PC-3 (cell line): ENCODE measurements at regions not wholly inside any gene's neighbourhood (a gene's known extent, or its start where the extent isn't known, plus 50 kb on each side); places are given as distances from the start of the nearest gene placed in this dataset.

Experiments
- ATAC-seq: fragments of 200-7000 bp; cut with Tn5 transposase; 2 replicates; pipeline ENCODE4 v1.9.1; 2020; ENCODE audit warnings: mild to moderate bottlenecking, moderate library complexity
- BruUV-seq: library from RNA; stranded (reverse); fragments of 400-500 nt; replicated peaks from 2 replicates; lab custom pipeline; 2021; lab: Mats Ljungman, UMichigan
- CTCF ChIA-PET: fragments of 300-600 bp; sonication (Branson Sonifier 250); formaldehyde crosslinking; loops from one replicate; lab custom pipeline; 2022; ENCODE audit warnings: antibody characterized with exemption; lab: Charles Lee
- POLR2A ChIA-PET: fragments of 300-600 bp; sonication (Branson Sonifier 250); formaldehyde crosslinking; loops from one replicate; lab custom pipeline; 2022; ENCODE audit warnings: antibody characterized with exemption; ENCODE audit not compliant: unreplicated experiment; lab: Charles Lee
- DNase-seq: peaks from one replicate; pipeline ENCODE4 v3.0.0-alpha.2; 2015
- H2AFZ ChIP-seq: fragments of 300-600 bp; sonication (generic); 2 replicates; pipeline ENCODE4 v1.6.0; 2016; ENCODE audit warnings: antibody characterized with exemption, low read length
- H3F3A ChIP-seq: fragments of 300-600 bp; sonication (generic); one replicate; pipeline ENCODE4 v1.6.0; 2017; ENCODE audit warnings: antibody characterized with exemption, low read length, control low read depth, mild to moderate bottlenecking; ENCODE audit not compliant: unreplicated experiment
- H3K27ac ChIP-seq: fragments of 300-600 bp; sonication (generic); 2 replicates; pipeline ENCODE4 v1.5.1; 2016; ENCODE audit warnings: mild to moderate bottlenecking, low read length
- H3K27me3 ChIP-seq: fragments of 300-600 bp; sonication (generic); 2 replicates; pipeline ENCODE4 v1.6.1; 2016; ENCODE audit warnings: low read length, mixed read lengths
- H3K36me3 ChIP-seq: fragments of 300-600 bp; sonication (generic); 2 replicates; pipeline ENCODE4 v1.6.1; 2016; ENCODE audit warnings: low read depth, mixed run types, low read length, mixed read lengths
- H3K4me1 ChIP-seq: fragments of 300-600 bp; sonication (generic); 2 replicates; pipeline ENCODE4 v1.5.1; 2016; ENCODE audit warnings: low read length; ENCODE audit not compliant: insufficient read depth
- H3K4me2 ChIP-seq: fragments of 300-600 bp; sonication (generic); 2 replicates; pipeline ENCODE4 v1.6.0; 2016; ENCODE audit warnings: low read length
- H3K4me3 ChIP-seq: fragments of 300-600 bp; sonication (generic); 2 replicates; pipeline ENCODE4 v1.5.1; 2016; ENCODE audit warnings: mild to moderate bottlenecking, low read length, mixed read lengths
- H3K79me2 ChIP-seq: fragments of 300-600 bp; sonication (generic); 2 replicates; pipeline ENCODE4 v1.6.1; 2017; ENCODE audit warnings: low read length, mixed read lengths
- H3K9ac ChIP-seq: fragments of 300-600 bp; sonication (generic); 2 replicates; pipeline ENCODE4 v1.6.0; 2016; ENCODE audit warnings: mild to moderate bottlenecking, low read length
- H3K9me2 ChIP-seq: fragments of 300-600 bp; sonication (generic); replicated peaks from 2 replicates; pipeline ENCODE4 v1.6.1; 2016; ENCODE audit warnings: mixed run types, low read length, mixed read lengths
- H3K9me3 ChIP-seq: fragments of 300-600 bp; sonication (generic); 2 replicates; pipeline ENCODE4 v1.6.1; 2016; ENCODE audit warnings: low read length, mixed read lengths
- H4K20me1 ChIP-seq: fragments of 300-600 bp; sonication (generic); 2 replicates; pipeline ENCODE4 v1.6.1; 2016; ENCODE audit warnings: low read length, mixed read lengths
- EZH2 ChIP-seq: fragments of 300-600 bp; sonication (generic); IDR thresholded peaks from one replicate; pipeline ENCODE4 v1.6.1; 2017; ENCODE audit warnings: antibody characterized with exemption, mild to moderate bottlenecking, low read length; ENCODE audit not compliant: unreplicated experiment
- EZH2phosphoT487 ChIP-seq: fragments of 300-600 bp; sonication (generic); IDR thresholded peaks from 2 replicates; pipeline ENCODE4 v1.6.1; 2018; ENCODE audit warnings: mild to moderate bottlenecking, antibody characterized with exemption, low read length, borderline replicate concordance
- intact Hi-C: fragments of 100-400 bp; cut with micrococcal nuclease; formaldehyde crosslinking; loops from 2 replicates; pipeline ENCODE4 v1.9.0; 2023
- TF ChIP-seq, protein P1 (sequence below): fragments of 300-600 bp; sonication (generic); conservative IDR thresholded peaks from 2 replicates; pipeline ENCODE4 v1.5.1; 2017; ENCODE audit warnings: antibody characterized with exemption, low read depth, mild to moderate bottlenecking, low read length

DNA sequence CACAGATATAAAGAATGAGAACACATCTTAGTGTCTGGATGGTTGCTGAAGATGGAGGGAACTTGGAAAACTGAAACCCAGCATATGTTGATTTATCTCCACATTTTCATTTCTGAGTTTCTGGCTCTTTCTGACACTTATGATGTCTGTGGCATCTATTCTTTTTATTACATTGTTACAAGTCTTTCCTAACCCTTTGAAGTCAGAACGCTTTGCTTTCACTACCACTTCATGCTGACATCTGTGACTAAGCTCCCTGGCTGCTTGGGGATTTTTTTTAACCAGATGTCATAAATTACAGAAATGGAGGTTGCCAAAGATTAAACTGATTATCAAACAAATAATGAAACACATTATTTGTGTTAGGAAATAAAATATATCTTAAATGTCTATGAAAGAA, 188.7 kb downstream of the KITLG start:
- Histone ChIP-seq H3F3A (no peaks in the 10 kb centered on the region), H2AFZ (no peak overlapping the region), H3K9me2 (no peaks in the 10 kb centered on the region), H3K27me3 (no peaks in the 10 kb centered on the region), H4K20me1 (no peaks in the 10 kb centered on the region), H3K36me3 (no peaks in the 10 kb centered on the region), H3K79me2 (no peaks in the 10 kb centered on the region), H3K27ac (no peak overlapping the region), H3K4me3 (no peak overlapping the region), H3K4me1 (0 out of 2 replicates have a peak, but pooled peaks cover 4% of the 10 kb centered on the region), H3K4me2 (no peak overlapping the region), H3K9me3 (no peaks in the 10 kb centered on the region), H3K9ac (no peak overlapping the region)
- peak; percentile 65 for ATAC-seq
- DNase-seq = peak; percentile 62
- TF ChIP-seq EZH2phosphoT487 (no peak), EZH2 (no peak)
- TF ChIP-seq, protein P1, sequence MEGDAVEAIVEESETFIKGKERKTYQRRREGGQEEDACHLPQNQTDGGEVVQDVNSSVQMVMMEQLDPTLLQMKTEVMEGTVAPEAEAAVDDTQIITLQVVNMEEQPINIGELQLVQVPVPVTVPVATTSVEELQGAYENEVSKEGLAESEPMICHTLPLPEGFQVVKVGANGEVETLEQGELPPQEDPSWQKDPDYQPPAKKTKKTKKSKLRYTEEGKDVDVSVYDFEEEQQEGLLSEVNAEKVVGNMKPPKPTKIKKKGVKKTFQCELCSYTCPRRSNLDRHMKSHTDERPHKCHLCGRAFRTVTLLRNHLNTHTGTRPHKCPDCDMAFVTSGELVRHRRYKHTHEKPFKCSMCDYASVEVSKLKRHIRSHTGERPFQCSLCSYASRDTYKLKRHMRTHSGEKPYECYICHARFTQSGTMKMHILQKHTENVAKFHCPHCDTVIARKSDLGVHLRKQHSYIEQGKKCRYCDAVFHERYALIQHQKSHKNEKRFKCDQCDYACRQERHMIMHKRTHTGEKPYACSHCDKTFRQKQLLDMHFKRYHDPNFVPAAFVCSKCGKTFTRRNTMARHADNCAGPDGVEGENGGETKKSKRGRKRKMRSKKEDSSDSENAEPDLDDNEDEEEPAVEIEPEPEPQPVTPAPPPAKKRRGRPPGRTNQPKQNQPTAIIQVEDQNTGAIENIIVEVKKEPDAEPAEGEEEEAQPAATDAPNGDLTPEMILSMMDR = no peak
- ChIA-PET CTCF (interaction anchor here (0.6 kb wide), 1 partner anchor 103 kb away, joined by 3 read pairs; no protein-coding TSS in a partner anchor), POLR2A (interaction anchor here (0.6 kb wide), 1 partner anchor 29 kb away, joined by 6 read pairs; no protein-coding TSS in a partner anchor)
- no TSS peak for BruUV-seq
- intact Hi-C loops = loop anchor here (5.0 to 10.0 kb wide), 2 partner anchors 207 to 239 kb away; no protein-coding TSS in a partner anchor

DNA sequence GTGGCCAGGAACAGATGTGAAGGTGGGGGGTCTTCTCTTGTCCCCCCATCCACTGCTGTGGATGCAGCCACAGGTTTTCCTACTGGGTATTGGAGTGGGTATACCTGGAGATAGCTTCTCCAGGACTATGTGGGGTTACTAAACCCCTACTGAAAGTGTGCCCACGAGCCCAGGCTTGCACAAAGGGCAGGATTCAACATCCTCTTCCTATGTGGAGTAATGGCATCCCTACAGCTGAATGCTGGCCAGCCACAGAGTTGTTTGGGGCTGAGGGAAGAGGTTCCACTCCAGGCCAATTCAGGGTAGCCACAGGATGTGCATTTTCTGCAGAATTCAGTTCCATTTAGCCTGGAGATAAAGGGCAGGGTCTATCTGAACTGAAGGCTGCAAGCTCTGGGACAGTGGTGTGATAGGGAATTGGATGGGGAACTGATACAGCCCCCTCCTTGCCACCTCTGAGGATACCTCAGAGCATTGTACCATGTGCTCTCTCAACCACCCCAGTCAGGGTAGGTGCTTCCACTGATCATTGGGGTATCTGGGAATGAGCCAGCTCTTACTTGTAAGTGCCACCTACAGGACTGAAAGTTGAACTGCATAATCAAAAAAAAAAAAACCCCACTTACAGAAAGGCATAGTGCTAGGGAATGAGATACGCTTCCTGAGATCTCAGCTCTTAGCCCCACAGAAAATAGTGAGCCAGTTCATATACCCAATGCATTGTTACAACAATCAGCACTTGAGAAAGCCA, 187.1 kb downstream of the KITLG start:
- no peak overlapping the region for H3K4me2 ChIP-seq
- H3K4me3 ChIP-seq = no peak overlapping the region
- ChIA-PET CTCF (interaction anchor here (0.6 to 0.7 kb wide), 5 partner anchors 18 to 645 kb away, joined by 3 to 9 read pairs (median 4); no protein-coding TSS in a partner anchor), POLR2A (no interaction called here)
- no peak overlapping the region for H3K27ac ChIP-seq
- H3K9ac ChIP-seq = no peak overlapping the region
- H3K9me2 ChIP-seq = no peaks in the 10 kb centered on the region
- peak; percentile 29; the same call in 1 of the 2 replicates for ATAC-seq
- no peaks in the 10 kb centered on the region for H4K20me1 ChIP-seq
- H3K4me1 ChIP-seq = 0 out of 2 replicates have a peak, but pooled peaks cover 4% of the 10 kb centered on the region
- intact Hi-C loops = loop anchor here (5.0 to 10.0 kb wide), 2 partner anchors 208 to 241 kb away; no protein-coding TSS in a partner anchor
- BruUV-seq = no TSS peak
- no peaks in the 10 kb centered on the region for H3F3A ChIP-seq
- H3K79me2 ChIP-seq = no peaks in the 10 kb centered on the region
- DNase-seq = peak; percentile 55
- TF ChIP-seq EZH2phosphoT487 (no peak), EZH2 (no peak)
- TF ChIP-seq, protein P1 = peak; percentile 75
- H3K36me3 ChIP-seq = no peaks in the 10 kb centered on the region
- no peaks in the 10 kb centered on the region for H3K9me3 ChIP-seq
- no peaks in the 10 kb centered on the region for H3K27me3 ChIP-seq
- H2AFZ ChIP-seq = no peak overlapping the region

DNA sequence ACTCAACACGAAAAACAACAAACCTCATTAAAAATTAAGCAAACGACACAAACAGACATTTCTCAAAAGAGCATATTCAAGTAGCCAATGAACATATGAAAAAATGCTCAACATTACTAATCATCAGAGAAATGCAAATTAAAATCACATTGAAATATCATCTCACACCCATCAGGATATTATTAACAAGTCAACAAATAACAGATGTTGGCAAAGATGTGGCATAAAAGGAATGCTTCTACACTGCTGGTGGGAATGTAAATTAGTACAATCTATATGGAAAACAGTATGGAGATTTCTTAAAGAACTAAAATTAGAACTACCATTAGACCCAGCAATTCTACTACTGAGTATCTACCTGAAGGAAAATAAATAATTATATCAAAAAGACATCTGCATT, 182.2 kb downstream of the KITLG start:
- Histone ChIP-seq H3K36me3 (no peaks in the 10 kb centered on the region), H3K27me3 (no peaks in the 10 kb centered on the region), H3K9ac (no peak overlapping the region), H3K27ac (no peak overlapping the region), H3K4me2 (no peak overlapping the region), H3K4me1 (peaks cover 21% of the 10 kb centered on the region), H3K4me3 (no peak overlapping the region), H3K9me3 (no peaks in the 10 kb centered on the region), H4K20me1 (no peaks in the 10 kb centered on the region), H3K79me2 (no peaks in the 10 kb centered on the region), H3K9me2 (no peaks in the 10 kb centered on the region), H2AFZ (no peak overlapping the region), H3F3A (no peaks in the 10 kb centered on the region)
- BruUV-seq = no TSS peak
- CTCF ChIA-PET = no interaction called here
- intact Hi-C loops = loop anchor here (5.0 to 10.0 kb wide), 2 partner anchors 106 to 213 kb away; no protein-coding TSS in a partner anchor
- no peak for TF ChIP-seq EZH2
- no peak for TF ChIP-seq EZH2phosphoT487
- TF ChIP-seq, protein P1 = no peak
- DNase-seq = no peak
- ATAC-seq = no peak
- POLR2A ChIA-PET = no interaction called here
